NCI-H524 treated with DMSO at 0.1 percent for 48 hours (cell line): ENCODE measurements at regions not wholly inside any gene's neighbourhood (a gene's known extent, or its start where the extent isn't known, plus 50 kb on each side); places are given as distances from the start of the nearest gene placed in this dataset.

ENCODE experiments used
- DNase-seq: peaks from one replicate; lab custom pipeline; 2025; lab: John Stamatoyannopoulos, UW

- no peak for DNase-seq
Measured at GRCh38 chr2:167900435-167901114, 346.8 kb downstream of the STK39 start.

DNA sequence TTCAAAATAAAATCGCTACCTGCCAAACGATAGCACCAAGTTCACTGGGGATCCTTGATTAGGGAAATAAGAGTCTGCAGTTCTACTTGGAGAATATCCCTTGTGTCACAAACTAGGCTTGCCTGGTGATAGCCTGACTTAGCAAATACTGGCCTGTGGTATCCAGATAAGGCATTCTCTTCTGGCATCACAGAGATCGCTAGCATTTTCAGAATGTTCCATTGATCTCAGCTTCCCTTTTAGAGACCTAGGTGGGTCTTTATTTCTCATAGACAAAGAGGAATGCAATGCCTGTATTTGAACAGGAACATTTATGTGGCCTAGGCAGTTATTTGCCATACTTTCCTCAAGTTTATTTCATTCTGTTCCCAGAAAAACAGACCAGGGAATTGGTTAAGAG is 349.1 kb downstream of the STK39 start:
- no peak for DNase-seq

GRCh38 chr2:167891841-167892240 is 355.6 kb downstream of the STK39 start:
- no peak for DNase-seq

DNA sequence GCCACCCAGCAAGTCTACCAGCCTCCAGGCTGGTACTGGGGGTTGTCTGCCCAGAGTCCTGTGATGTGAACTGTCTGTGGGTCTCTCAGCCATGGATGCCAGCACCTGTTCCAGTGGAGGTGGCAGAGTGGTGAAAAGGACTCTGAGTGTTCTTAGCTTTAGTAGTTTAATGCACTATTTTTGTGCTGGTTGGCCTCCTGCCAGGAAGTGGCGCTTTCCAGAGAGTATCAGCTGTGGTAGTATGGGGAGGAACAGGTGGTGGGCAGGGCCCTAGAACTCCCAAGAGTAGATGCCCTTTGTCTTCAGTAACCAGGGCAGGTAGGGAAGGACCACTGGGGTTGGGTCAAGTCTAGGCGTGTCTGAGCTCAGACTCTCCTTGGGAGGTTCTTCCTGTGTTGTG is 356.7 kb downstream of the STK39 start:
- DNase-seq: no peak

- DNase-seq: no peak
Measured at GRCh38 chr2:167880415-167880814, 367.0 kb downstream of the STK39 start.

DNA sequence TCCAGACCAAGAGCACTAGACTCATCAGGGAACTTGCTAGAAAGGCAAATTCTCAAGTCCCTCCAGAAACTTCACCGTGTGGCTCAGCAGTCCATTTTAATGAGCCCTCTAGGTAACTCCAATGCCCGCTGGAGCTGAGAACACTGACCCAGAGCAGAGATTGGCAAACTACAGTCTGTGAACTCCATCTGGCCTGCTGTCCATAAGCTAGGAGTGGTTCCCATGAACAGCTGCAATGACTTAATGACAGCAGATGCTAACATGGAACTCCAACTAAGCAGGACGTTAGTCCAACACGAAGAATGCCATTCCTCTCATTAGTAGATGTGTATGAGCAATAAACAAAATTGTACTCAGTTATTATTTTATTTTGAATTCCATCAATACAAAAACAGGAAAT is 371.9 kb downstream of the STK39 start:
- DNase-seq: peak; percentile 77

DNA sequence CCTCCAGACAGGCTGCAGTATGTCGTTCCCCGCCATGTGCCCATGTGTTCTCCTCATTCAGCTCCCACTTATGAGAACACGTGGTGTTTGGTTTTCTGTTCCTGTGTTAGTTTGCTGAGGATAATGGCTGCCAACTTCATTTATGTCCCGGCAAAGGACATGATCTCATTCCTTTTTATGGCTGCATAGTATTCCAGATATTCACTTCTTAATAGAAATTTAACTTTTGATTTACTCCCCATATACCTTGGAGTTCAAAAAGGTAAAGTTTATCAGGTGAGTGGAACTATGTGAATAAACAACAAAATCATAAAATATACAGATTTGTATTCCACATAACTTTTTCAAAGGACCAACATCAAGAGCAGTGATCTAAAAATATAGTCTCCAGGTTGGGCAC is 372.6 kb downstream of the STK39 start:
- DNase-seq: no peak

GRCh38 chr2:167871286-167871685 is 376.1 kb downstream of the STK39 start:
- no peak for DNase-seq

GRCh38 chr2:167869200-167869599 is 378.2 kb downstream of the STK39 start:
- no peak for DNase-seq

DNA sequence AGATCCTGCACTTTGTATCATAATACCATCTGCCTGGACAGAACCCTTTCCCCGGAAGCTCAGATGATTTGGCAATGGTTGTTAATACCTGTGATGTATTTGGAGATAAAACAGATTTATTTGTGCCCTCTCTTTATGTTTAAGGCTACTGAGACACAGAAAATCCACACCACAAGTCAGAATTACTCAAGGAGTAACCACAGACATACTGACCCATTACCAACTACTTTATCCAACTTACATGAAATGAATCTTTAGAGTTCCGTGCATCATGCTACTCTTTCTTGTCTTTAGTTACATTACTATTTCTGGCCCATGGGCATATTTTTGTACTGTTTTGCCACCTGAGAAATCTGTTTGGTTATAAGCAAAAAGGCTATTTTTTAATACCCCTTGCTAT is 384.0 kb downstream of the STK39 start:
- DNase-seq: no peak

- DNase-seq: no peak
Measured at GRCh38 chr2:167862782-167863181, 384.6 kb downstream of the STK39 start.

DNA sequence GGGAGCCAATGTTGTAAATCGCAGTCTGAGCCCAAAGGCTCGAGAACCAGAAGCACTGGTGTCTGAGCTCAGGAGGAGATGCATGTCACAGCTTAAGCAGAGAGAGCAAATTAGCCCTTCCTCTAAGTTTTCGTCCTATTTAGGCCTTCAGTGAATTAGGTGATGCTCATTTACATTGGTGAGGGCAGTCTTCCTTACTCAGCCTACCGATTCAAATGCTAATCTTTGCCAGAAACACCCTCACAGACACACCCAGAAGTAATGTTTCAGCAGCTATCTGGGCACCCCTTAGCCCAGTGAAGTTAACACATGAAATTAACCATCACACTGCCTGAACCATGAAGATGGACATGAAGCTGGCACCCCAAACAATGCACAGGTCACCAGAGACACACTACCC is 385.1 kb downstream of the STK39 start:
- DNase-seq: no peak

GRCh38 chr2:167861574-167862193 is 385.7 kb downstream of the STK39 start:
- DNase-seq: no peak

- DNase-seq: no peak
Measured at GRCh38 chr2:167860082-167860481, 387.3 kb downstream of the STK39 start.

DNA sequence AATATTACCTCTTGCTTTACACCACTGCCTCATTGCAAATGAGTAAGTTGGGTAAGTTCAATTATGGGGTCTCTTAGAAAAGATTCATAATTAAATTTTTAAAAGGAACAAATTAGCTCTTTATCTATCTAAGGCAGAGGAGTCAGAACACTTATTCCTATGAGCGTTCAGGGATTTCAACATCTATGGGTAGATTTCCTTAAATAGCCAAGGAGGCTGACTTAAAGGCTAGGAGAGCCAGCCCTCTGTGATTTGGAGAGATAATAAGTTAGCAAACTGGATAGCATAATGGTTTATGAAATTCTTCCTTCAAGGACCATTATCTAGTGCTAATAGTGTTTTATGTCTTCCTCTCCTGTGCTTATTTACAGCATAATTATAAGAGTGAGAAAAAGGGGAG is 387.7 kb downstream of the STK39 start:
- no peak for DNase-seq

DNA sequence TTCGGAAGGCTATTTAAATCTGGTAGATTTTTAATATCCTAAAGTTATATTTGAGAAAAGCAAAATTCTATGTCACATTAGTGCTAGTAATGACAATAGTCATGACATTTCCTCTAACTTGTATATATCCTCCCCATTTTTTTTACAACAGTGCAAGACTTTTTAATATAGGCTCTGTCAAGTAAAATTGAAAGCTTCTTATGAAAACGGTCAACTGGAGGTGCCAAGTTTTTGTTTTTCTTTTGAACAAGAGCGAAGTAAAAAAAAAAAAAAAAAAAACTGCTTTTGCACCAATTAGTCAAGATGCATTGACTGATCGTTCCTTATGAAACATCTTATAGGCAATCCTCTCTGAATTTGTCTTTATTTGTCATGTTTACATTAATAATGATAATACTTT is 389.3 kb downstream of the STK39 start:
- DNase-seq: no peak

GRCh38 chr2:167857416-167857815 is 390.0 kb downstream of the STK39 start:
- DNase-seq: no peak

DNA sequence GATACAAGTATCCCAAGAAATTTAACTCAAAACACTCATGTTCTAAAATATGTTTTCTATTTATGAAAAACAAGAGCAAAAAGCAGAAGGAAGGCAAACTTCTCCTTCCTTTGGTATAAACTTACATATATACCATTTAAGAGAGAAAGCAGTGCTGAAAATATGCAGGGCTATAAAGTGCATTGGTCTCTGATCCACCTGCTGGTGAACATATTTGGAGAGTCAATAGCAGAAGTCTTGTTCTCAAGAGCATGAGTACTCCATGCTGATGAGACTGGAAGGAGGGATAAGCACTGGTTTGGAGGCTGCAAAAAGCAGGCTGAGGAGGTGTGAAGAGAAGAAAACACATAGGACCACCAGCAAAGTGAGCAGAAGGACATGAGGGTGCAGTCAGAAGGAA is 391.2 kb downstream of the STK39 start:
- DNase-seq: no peak

DNA sequence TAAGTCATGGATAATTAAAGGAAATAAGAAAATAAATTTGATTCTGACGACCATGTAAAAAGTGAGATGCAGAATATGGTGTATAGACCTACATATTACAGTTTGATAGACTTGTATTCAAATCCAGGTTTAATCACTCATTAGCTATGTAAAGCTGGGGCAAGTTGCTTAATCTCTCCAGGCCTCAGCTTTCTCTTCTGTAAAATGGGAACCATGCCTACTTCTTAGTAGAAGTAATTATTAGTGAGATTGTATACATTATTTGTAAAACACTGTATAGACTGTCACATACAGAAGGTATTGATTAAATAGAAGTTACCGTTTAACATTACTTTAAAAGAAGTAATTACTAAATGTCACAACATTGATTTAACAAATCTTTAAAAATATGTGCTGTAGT is 392.2 kb downstream of the STK39 start:
- no peak for DNase-seq

- DNase-seq: no peak
Measured at GRCh38 chr2:167853717-167854116, 393.7 kb downstream of the STK39 start.

- no peak for DNase-seq
Measured at GRCh38 chr2:167851876-167852275, 395.5 kb downstream of the STK39 start.

DNA sequence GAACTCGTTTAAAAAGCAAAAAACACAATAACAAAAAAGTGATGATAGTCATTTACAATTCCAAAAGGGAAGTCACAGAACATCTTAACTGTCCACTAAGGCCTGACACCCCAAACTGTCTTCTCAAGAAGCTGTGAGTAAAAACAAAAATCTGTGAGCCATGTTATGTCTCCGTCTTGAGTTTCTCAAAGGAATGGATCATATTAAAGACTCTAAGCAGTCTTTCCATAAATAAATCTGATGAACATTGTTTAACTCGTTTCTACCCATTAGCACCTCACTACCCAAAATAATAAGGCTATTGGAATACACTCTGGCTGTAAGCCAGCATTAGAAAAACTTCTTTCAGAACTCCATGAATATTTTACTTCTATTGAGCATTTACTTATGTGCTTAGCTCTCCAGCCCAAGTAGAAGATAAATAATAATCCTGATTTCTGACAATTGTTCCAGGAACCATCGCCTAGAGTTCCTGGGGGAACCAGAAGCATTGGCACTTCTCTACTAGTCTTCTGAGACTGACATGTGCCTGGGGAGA is 396.0 kb downstream of the STK39 start:
- DNase-seq: no peak

- DNase-seq: peak; percentile 51
Measured at GRCh38 chr2:167844714-167845530, 402.5 kb downstream of the STK39 start.
